ENCODE measurements at regions not wholly inside any gene's neighbourhood (a gene's known extent, or its start where the extent isn't known, plus 50 kb on each side); places are given as distances from the start of the nearest gene placed in this dataset.

GRCh38 chr5:166062719-166063118 lies 2228.7 kb upstream of the WWC1 start:
- Histone ChIP-seq H3K27ac (ENCODE audit: low read length in 2 of 2) (no peak overlapping the region), H3K4me3 (ENCODE audit: control extremely low read depth in 1 of 5, extremely low read depth in 1 of 5, insufficient read depth in 1 of 5, low read depth in 2 of 5, low read length in 4 of 5) (no peak overlapping the region), H3K79me2 (ENCODE audit: control insufficient read depth, insufficient read depth, low read length) (no peaks in the 10 kb centered on the region), H2AFZ (ENCODE audit: insufficient read depth, low read depth, low read length, poor library complexity, severe bottlenecking) (no peak overlapping the region), H3K9me3 (ENCODE audit: control extremely low read depth in 1 of 3, control insufficient read depth in 2 of 3, insufficient read depth in 1 of 3, low read length in 2 of 3) (no peaks in the 10 kb centered on the region), H4K20me1 (ENCODE audit: control insufficient read depth, insufficient read depth, low read length, poor library complexity, severe bottlenecking) (no peaks in the 10 kb centered on the region), H3K9ac (ENCODE audit: low read length) (no peak overlapping the region), H3K36me3 (replicated peaks in 1 of 2; ENCODE audit: control extremely low read depth in 1 of 2, control insufficient read depth in 1 of 2, extremely low read depth in 1 of 2, insufficient read depth in 2 of 2, low read length in 1 of 2) (no peaks in the 10 kb centered on the region), H3K4me1 (ENCODE audit: control insufficient read depth in 2 of 2, insufficient read depth in 2 of 2, low read length in 2 of 2) (no peaks in the 10 kb centered on the region), H3K4me2 (replicated peaks; ENCODE audit: low read depth, low read length, poor library complexity, severe bottlenecking) (no peak overlapping the region), H3K27me3 (replicated peaks in 1 of 4; ENCODE audit: control extremely low read depth in 1 of 4, control insufficient read depth in 3 of 4, insufficient read depth in 4 of 4, low read length in 3 of 4) (no peaks in the 10 kb centered on the region)
- intact Hi-C loops (cut with micrococcal nuclease) = no loop called here
- DNase-seq (no peak), ATAC-seq (ENCODE audit: low read depth) (no peak)
- Mint-ChIP-seq H3K9me3 (ENCODE audit: insufficient read depth) (no peaks in the 10 kb centered on the region), H3K4me3 (no peak overlapping the region), H3K4me1 (no peaks in the 10 kb centered on the region), H3K27ac (no peak overlapping the region), H3K27me3 (no peaks in the 10 kb centered on the region)
- POLR2A ChIA-PET = no interaction called here
- TF ChIP-seq CTCF (IDR thresholded peaks at IDR 0.05) = no peak
- TF ChIP-seq EZH2 (IDR thresholded peaks at IDR 0.05; ENCODE audit: borderline replicate concordance, insufficient read depth, low read depth, low read length, poor library complexity, severe bottlenecking) = no peak
- CTCF ChIA-PET = no interaction called here

- Mint-ChIP-seq H3K27me3 (no peaks in the 10 kb centered on the region), H3K27ac (no peak overlapping the region), H3K4me3 (no peak overlapping the region), H3K4me1 (no peaks in the 10 kb centered on the region), H3K9me3 (ENCODE audit: insufficient read depth) (no peaks in the 10 kb centered on the region)
- Histone ChIP-seq H3K27me3 (replicated peaks in 1 of 4; ENCODE audit: control extremely low read depth in 1 of 4, control insufficient read depth in 3 of 4, insufficient read depth in 4 of 4, low read length in 3 of 4) (no peaks in the 10 kb centered on the region), H2AFZ (ENCODE audit: insufficient read depth, low read depth, low read length, poor library complexity, severe bottlenecking) (no peak overlapping the region), H3K4me1 (ENCODE audit: control insufficient read depth in 2 of 2, insufficient read depth in 2 of 2, low read length in 2 of 2) (no peaks in the 10 kb centered on the region), H3K9ac (ENCODE audit: low read length) (no peak overlapping the region), H3K9me3 (ENCODE audit: control extremely low read depth in 1 of 3, control insufficient read depth in 2 of 3, insufficient read depth in 1 of 3, low read length in 2 of 3) (no peaks in the 10 kb centered on the region), H3K4me3 (ENCODE audit: control extremely low read depth in 1 of 5, extremely low read depth in 1 of 5, insufficient read depth in 1 of 5, low read depth in 2 of 5, low read length in 4 of 5) (no peak overlapping the region), H3K4me2 (replicated peaks; ENCODE audit: low read depth, low read length, poor library complexity, severe bottlenecking) (no peak overlapping the region), H3K79me2 (ENCODE audit: control insufficient read depth, insufficient read depth, low read length) (no peaks in the 10 kb centered on the region), H3K36me3 (replicated peaks in 1 of 2; ENCODE audit: control extremely low read depth in 1 of 2, control insufficient read depth in 1 of 2, extremely low read depth in 1 of 2, insufficient read depth in 2 of 2, low read length in 1 of 2) (no peaks in the 10 kb centered on the region), H3K27ac (ENCODE audit: low read length in 2 of 2) (no peak overlapping the region), H4K20me1 (ENCODE audit: control insufficient read depth, insufficient read depth, low read length, poor library complexity, severe bottlenecking) (no peaks in the 10 kb centered on the region)
- intact Hi-C loops (cut with micrococcal nuclease) = no loop called here
- ChIA-PET POLR2A (no interaction called here), CTCF (no interaction called here)
- DNase-seq = no peak
- no peak for ATAC-seq (ENCODE audit: low read depth)
- WGBS (ENCODE audit: insufficient coverage) = no CpG with 5 or more reads among the region's 1 CpG
- TF ChIP-seq CTCF (IDR thresholded peaks at IDR 0.05) (no peak), EZH2 (IDR thresholded peaks at IDR 0.05; ENCODE audit: borderline replicate concordance, insufficient read depth, low read depth, low read length, poor library complexity, severe bottlenecking) (no peak)
Observed at GRCh38 chr5:166063261-166063660, 2228.2 kb upstream of the WWC1 start.
